Heart left ventricle (tissue), 16 donors: ENCODE measurements at regions not wholly inside any gene's neighbourhood (a gene's known extent, or its start where the extent isn't known, plus 50 kb on each side); places are given as distances from the start of the nearest gene placed in this dataset.
"Not testable (repeated sequence)": the region's sequence is repeated elsewhere in the genome, so short reads cannot be mapped to it uniquely, and the experiment has no call there.

Experiments used
- ATAC-seq, 4 donors: fragments of 200-7000 bp; cut with Tn5 transposase; one replicate each; pipeline ENCODE4 v1.9.1; 2020 to 2022; ENCODE audit warnings: moderate library complexity in 4 of 4, mild to moderate bottlenecking in 3 of 4, moderate number of reproducible peaks in 1 of 4
- DNase-seq, 5 donors: peaks; one replicate each; pipeline ENCODE4 v3.0.0-alpha.2; 2020
- H3K27ac ChIP-seq, 12 donors: fragments of 200-600 bp; sonication (generic) in 4 of 12; one replicate each; pipeline versions ENCODE4 v1.5.0 to v1.8.0; 2016 to 2022; ENCODE audit warnings: mild to moderate bottlenecking in 2 of 12
- H3K27me3 ChIP-seq, 9 donors: fragments of 200-600 bp; sonication (generic) in 2 of 9; one replicate each; pipeline versions ENCODE4 v1.5.1 to v1.8.0; 2016 to 2022; ENCODE audit warnings: mild to moderate bottlenecking in 3 of 9
- H3K36me3 ChIP-seq, 9 donors: fragments of 200-600 bp; sonication (generic) in 2 of 9; one replicate each; pipeline versions ENCODE4 v1.5.0 to v1.8.0; 2018 to 2022; ENCODE audit warnings: mild to moderate bottlenecking in 2 of 9
- H3K4me1 ChIP-seq, 12 donors: fragments of 200-600 bp; sonication (generic) in 4 of 12; one replicate each; pipeline versions ENCODE4 v1.5.0 to v1.8.0; 2016 to 2022; ENCODE audit warnings: mild to moderate bottlenecking in 3 of 12
- H3K4me3 ChIP-seq, 12 donors: fragments of 200-600 bp; sonication (generic) in 4 of 12; one replicate each; pipeline versions ENCODE4 v1.5.0 to v1.8.0; 2017 to 2022; ENCODE audit warnings: mild to moderate bottlenecking in 9 of 12, moderate library complexity in 4 of 12
- H3K9me3 ChIP-seq, 12 donors: fragments of 200-600 bp; sonication (generic) in 4 of 12; one replicate each; pipeline versions ENCODE4 v1.5.0 to v1.8.0; 2016 to 2022; ENCODE audit warnings: mild to moderate bottlenecking in 1 of 12
- POLR2A ChIP-seq, 2 donors: fragments of 450-650 bp; IDR thresholded peaks; one replicate each; pipeline ENCODE4 v1.6.1; 2017; ENCODE audit warnings: antibody characterized with exemption in 2 of 2, mild to moderate bottlenecking in 2 of 2, moderate library complexity in 2 of 2
- WGBS, 4 donors: extraction: QIAGEN DNeasy Blood & Tissue Kit in 2 of 4; methylation state at CpG; one replicate each; pipeline versions ENCODE4 v1.1.5 to v1.1.7; 2013 to 2018; 5-methylcytosine and 5-hydroxymethylcytosine counted together
- intact Hi-C, 10 donors: fragments of 100-400 bp; cut with DNase I; formaldehyde crosslinking; loops; one replicate each; pipeline versions ENCODE4 v1.11.1 to v1.14.2; 2022
- TF ChIP-seq, protein P1 (sequence below), 12 donors: fragments of 200-600 bp; sonication (generic) in 4 of 12; IDR thresholded peaks; one replicate each; pipeline versions ENCODE4 v1.5.0 to v1.8.0; 2018 to 2022; ENCODE audit warnings: antibody characterized with exemption in 12 of 12, mild to moderate bottlenecking in 5 of 12
- donor health status: ischemic (EF 13 %, LVEDD 7.1; RV severe dilation, severe dysfunction).
- donor health status: healthy with polysubstance abuse.
- donor health status: DM: no; HTN: yes; CAD: no.
- donor health status: DM: no; HTN: no; CAD: no.
- donor health status: ischemic (EF 25% LVEDD 6.9; RV normal size, moderate dysfunction).
- donor health status: ischemic (EF 25% LVEDD 5.7; RV mildly dilated, moderate dysfunction).
- donor health status: healthy.
- donor health status: DM: yes; HTN: yes; CAD: no.
- donor health status: ischemic (EF 35%, LVEDD 5.7; RV mildly dilated, moderate dysfunction).
- donor health status: nonischemic (EF 11% LVEDD 7.7; RV severe dilation, severe dysfunction).
- donor health status: DM: yes; HTN: yes; CAD: no.
- donor health status: PGD.
- donor health status: ischemic (EF 29% LVEDD 5.4; RV normal size, mild dysfunction).
- donor health status: nonischemic (EF 23%, LVEDD 6.1; RV moderate dilation, normal function).

DNA sequence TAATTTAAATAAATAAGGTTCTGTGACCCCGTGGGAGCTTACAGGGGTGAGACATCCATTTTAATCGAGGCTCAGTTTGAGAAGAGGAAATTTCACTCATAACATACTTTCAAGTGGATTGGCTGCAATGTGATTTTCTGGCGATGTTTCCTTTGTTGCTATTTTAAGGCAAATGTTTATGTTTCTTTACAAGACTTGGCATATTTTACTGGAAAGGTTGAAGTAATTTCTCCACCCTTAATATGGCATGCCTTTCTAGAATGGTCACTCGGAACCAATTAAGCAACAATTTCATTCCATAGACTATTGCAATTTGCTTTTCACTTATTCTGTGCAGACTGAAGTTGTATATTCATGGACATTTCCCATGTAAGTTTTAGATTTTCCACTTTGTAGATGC, 438.0 kb upstream of the WWC1 start:
- no peak for ATAC-seq
- Histone ChIP-seq H3K9me3 (no peaks in the 10 kb centered on the region), H3K36me3 (no peaks in the 10 kb centered on the region), H3K4me3 (no peak overlapping the region), H3K27ac (no peak overlapping the region), H3K4me1 (no peaks in the 10 kb centered on the region), H3K27me3 (no peaks in the 10 kb centered on the region)
- TF ChIP-seq, protein P1, sequence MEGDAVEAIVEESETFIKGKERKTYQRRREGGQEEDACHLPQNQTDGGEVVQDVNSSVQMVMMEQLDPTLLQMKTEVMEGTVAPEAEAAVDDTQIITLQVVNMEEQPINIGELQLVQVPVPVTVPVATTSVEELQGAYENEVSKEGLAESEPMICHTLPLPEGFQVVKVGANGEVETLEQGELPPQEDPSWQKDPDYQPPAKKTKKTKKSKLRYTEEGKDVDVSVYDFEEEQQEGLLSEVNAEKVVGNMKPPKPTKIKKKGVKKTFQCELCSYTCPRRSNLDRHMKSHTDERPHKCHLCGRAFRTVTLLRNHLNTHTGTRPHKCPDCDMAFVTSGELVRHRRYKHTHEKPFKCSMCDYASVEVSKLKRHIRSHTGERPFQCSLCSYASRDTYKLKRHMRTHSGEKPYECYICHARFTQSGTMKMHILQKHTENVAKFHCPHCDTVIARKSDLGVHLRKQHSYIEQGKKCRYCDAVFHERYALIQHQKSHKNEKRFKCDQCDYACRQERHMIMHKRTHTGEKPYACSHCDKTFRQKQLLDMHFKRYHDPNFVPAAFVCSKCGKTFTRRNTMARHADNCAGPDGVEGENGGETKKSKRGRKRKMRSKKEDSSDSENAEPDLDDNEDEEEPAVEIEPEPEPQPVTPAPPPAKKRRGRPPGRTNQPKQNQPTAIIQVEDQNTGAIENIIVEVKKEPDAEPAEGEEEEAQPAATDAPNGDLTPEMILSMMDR (IDR thresholded peaks at IDR 0.05): no peak
- TF ChIP-seq POLR2A (IDR thresholded peaks at IDR 0.05): no peak
- no peak for DNase-seq
- WGBS, 4 donors: 50 to 76% (median 63%) methylated on average over 4 of the region's 4 CpGs
- intact Hi-C loops: no loop called here

DNA sequence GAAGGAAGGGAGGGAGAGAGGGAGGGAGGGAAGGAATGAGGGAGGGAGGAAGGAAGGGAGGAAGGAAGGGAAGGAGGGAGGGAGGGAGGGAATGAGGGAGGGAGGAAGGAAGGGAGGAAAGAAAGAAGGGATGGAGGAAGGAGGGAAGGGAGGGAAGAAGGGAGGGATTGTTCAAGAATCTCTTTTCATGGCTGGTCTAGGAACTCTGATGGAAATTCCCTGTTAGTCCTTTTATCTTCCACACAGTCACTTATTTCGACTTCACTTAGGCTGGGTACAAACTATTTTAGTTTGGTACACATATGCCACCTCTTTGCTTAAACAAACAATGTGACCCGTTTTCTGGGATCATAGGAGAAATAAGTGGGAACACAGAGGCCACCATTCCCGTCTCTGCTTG, 435.6 kb upstream of the WWC1 start:
- intact Hi-C loops: no loop called here
- no peak for ATAC-seq
- H3K9me3 ChIP-seq: no peaks in the 10 kb centered on the region

DNA sequence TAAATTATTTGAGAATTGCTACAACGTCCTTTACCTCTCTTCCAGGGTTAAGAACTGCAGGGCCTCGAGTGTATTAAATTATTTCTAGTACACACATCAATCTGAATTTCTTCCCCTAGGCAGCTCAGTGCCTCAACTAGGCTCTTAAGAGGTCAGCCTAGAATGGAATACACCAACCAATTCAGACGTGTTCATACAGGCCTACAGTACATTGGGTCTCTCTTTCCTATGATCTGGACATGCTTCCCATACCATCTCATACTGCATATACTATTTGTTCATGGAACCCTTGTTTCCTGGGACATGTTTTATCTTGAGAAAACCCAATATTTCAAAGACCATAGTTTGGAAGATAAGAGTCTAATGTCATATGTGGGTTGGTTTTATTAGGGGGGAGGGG, 434.1 kb upstream of the WWC1 start:
- Histone ChIP-seq H3K4me1 (peaks cover 0 to 8% (median 0%) of the 10 kb centered on the region in 12 donors), H3K27me3 (no peaks in the 10 kb centered on the region), H3K36me3 (no peaks in the 10 kb centered on the region), H3K4me3 (no peak overlapping the region), H3K27ac (no peak overlapping the region), H3K9me3 (no peaks in the 10 kb centered on the region)
- no peak for ATAC-seq
- TF ChIP-seq, protein P1 (IDR thresholded peaks at IDR 0.05): no peak
- no peak for TF ChIP-seq POLR2A (IDR thresholded peaks at IDR 0.05)
- no peak for DNase-seq
- 72 to 79% (median 73%) methylated on average over 3 of the region's 3 CpGs for WGBS, 4 donors
- intact Hi-C loops: no loop called here

More for the DNA sequence above, 435.6 kb upstream of the WWC1 start:
- WGBS, 4 donors: 54 to 76% (median 64%) methylated on average over 3 of the region's 3 CpGs
- Histone ChIP-seq H3K4me1 (no peaks in the 10 kb centered on the region), H3K36me3 (no peaks in the 10 kb centered on the region), H3K4me3 (no peak overlapping the region), H3K27ac (no peak overlapping the region), H3K27me3 (no peaks in the 10 kb centered on the region)
- no peak for DNase-seq
- TF ChIP-seq, protein P1 (IDR thresholded peaks at IDR 0.05): no peak
- TF ChIP-seq POLR2A (IDR thresholded peaks at IDR 0.05): no peak

DNA sequence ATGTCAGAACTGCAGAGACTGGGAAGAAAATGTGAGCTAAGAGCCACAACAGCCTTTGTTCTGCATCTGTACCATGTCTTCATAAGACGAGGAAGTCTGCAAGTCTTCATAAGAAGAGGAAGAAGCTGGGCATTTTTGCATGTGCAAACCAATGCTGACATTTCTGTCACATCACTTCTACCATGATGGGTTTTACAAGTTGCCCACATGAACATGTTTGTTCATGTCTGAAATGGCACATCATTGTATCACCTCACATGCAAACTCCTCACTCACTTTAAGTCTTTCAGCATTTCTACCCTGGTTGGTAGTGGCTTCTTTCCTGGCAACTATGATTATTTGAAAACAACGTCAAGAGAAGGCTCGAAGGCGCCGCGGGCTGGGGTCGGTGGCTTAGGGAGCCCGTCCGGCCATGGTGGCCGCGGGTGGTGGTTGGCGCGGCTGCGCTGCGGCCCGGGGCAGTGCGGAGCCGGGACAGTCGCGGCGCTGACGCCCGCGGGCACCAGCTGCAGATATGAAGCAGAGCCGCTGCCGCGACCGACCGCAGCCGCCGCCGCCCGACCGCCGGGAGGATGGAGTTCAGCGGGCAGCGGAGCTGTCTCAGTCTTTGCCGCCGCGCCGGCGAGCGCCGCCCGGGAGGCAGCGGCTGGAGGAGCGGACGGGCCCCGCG, 433.1 kb upstream of the WWC1 start:
- ATAC-seq, H3K27ac ChIP-seq, H3K4me1 ChIP-seq, H3K27me3 ChIP-seq, H3K9me3 ChIP-seq, intact Hi-C loops, H3K36me3 ChIP-seq, H3K4me3 ChIP-seq, DNase-seq: not testable (repeated sequence)
- WGBS, 4 donors: 90 to 95% (median 92%) methylated on average over 20 to 37 of the region's 50 CpGs
